ENCODE measurements at regions not wholly inside any gene's neighbourhood (a gene's known extent, or its start where the extent isn't known, plus 50 kb on each side); places are given as distances from the start of the nearest gene placed in this dataset.

DNA sequence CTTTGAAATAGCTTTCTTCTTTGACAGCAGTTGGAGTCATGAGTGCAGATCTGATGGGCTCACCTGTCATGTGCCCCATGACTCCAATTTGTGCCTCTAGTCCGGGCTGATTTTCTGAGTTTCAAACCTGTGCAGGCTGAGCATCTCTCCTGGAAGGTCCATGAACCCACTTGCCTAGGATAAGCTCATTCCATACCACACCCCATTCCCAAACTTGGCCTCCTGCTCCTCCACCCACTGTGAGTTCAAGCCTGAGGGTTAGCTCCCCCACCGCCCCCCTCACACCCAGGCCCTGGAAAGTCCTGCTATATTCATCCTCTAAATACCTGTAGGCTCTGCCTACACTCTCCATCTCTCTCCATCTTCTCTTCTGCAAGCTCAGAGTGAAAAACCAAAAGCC, 126.8 kb upstream of the VRK1 start:
- TF ChIP-seq, protein P1, sequence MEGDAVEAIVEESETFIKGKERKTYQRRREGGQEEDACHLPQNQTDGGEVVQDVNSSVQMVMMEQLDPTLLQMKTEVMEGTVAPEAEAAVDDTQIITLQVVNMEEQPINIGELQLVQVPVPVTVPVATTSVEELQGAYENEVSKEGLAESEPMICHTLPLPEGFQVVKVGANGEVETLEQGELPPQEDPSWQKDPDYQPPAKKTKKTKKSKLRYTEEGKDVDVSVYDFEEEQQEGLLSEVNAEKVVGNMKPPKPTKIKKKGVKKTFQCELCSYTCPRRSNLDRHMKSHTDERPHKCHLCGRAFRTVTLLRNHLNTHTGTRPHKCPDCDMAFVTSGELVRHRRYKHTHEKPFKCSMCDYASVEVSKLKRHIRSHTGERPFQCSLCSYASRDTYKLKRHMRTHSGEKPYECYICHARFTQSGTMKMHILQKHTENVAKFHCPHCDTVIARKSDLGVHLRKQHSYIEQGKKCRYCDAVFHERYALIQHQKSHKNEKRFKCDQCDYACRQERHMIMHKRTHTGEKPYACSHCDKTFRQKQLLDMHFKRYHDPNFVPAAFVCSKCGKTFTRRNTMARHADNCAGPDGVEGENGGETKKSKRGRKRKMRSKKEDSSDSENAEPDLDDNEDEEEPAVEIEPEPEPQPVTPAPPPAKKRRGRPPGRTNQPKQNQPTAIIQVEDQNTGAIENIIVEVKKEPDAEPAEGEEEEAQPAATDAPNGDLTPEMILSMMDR (conservative IDR thresholded peaks at IDR 0.05; ENCODE audit: low read depth, low read length), result no peak
- TF ChIP-seq EZH2phosphoT487 (IDR thresholded peaks at IDR 0.05; ENCODE audit: borderline replicate concordance, low read length) (no peak), EZH2 (IDR thresholded peaks at IDR 0.05; ENCODE audit: low read length, unreplicated experiment) (no peak)

All from PC-3 (cell line).